HG03342 (cell line): ENCODE measurements at regions not wholly inside any gene's neighbourhood (a gene's known extent, or its start where the extent isn't known, plus 50 kb on each side); places are given as distances from the start of the nearest gene placed in this dataset.

Experiments
- ATAC-seq: cut with Tn5 transposase; IDR thresholded peaks from one replicate; pipeline ENCODE4 v1.9.1; 2021; ENCODE audit warnings: mild to moderate bottlenecking, moderate library complexity; ENCODE audit not compliant: unreplicated experiment

DNA sequence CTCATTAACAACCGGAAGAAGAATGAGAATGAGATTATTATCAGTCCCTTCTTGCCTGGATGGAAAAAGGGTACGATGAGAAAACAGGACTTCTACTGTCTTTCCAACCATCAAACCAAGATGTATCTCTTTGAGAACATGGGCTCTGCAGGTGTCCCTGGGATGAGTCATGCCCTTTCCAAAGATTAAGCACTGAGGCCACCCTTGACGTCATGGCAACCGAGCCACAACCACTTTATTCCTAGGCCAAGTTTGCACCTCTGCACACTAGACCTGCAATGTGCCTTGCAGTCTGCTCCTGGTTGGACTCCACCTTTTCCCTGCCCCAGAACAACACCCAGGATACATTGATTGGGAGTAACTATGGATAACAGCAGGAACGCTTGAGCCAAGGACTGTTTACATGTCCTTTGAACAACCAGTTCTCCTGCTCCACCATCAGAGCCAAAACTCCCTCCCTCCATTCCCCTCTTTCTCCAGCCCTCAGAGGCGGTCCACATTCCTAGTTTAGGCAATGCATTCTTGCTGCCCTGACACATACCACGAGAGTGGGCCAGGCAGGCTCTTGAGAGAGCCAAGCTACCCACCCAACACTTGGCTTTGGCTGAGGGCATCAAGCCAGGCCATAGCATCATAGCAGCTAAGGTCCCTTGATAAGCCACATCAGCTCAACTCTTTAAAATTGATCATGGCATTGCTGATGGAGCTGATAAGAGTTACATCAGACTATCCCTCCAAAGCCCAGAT is 310.7 kb downstream of the TNS1 start:
- ATAC-seq, result no peak

DNA sequence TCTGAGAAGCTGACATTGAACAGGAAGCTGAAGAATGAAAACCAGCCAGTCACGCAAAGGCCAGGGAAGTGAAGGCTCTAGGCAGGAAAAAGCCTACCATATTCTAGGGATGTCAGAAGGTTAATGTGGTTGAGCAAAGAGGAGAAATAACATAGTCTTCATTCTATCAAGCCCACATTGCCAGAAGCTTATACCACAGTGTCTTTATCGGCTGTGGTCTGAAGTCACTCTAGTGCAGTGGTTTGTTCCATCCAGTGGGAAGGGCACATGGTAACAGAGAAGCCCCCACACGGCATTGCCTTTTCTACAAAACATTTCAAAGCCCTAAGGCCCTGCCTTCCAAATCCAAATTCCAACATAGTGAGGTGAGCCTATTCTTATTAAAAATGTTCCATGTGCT is 311.3 kb downstream of the TNS1 start:
- ATAC-seq, result no peak

DNA sequence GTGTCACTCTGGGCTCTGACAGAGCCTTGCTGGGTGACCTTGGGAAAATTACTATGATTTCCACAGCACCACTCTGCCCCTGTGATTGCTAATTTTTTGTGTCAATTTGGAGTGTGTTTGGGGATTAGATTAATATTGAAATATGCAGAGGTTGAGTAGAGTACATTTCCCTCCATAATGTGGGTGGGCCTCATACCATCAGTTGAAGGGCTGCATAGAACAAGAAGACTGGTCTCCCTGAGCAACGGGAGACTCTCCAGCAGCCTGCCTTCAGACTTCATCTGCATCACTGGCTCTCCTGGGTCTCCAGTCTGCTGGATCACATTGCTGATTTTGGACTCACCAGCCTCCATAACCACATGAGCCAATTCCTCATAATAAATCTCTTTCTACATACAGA is 313.7 kb downstream of the TNS1 start:
- ATAC-seq, result no peak

DNA sequence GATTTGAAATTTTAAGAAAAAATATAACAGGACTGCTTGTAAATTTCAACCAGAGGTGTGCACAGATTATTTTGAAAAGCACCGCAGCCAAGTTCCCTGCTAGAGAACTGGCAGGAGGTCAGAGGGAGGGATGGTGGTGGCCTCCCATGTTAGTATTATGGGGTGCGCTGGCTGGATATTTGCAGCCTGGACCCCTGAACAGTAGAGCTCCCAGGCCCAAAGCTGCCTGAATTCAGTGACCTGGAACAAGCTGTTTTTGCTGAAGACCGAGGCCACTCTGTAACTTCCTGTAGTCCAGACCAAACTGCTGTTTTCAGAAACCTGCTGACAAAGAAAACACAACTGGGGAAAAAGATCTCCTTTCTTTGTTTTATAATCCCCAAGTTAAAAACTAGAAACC is 314.3 kb downstream of the TNS1 start:
- no peak for ATAC-seq

DNA sequence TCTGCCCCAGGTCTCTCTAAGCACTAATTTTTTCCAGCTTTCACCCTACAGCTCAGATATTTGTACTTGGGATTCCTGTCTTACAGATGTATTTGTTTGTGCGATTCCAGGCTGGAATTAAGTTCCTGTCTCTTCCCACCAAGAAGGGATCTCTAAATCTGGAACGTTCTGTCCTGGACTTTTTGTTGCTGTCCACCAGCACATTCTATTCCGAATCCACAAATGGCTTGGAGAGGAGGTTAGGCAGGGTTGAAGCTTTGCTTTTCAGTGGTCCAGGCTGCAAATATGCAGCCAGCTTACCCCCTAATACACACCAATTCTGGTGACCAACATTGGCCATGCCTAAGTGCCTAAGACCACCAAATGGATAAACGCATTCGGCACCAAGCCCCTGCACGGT is 315.0 kb downstream of the TNS1 start:
- no peak for ATAC-seq

DNA sequence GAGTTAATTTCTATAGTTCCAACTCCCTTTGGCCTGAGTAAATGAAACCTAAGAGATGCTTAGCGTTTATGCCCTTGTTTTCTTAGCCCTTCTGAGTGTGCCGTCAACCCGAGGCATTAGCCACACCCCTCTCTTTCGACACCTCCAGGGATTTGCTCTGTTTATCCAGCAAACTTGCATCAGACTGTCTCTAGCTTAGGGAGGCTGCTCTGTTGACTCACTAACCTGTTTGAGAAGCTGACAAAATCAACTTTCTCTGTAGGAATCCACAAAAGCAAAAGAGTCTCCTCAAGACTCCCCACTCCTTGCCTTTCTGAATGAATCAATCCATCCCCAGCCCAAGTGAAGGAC is 317.6 kb downstream of the TNS1 start:
- ATAC-seq, result no peak

DNA sequence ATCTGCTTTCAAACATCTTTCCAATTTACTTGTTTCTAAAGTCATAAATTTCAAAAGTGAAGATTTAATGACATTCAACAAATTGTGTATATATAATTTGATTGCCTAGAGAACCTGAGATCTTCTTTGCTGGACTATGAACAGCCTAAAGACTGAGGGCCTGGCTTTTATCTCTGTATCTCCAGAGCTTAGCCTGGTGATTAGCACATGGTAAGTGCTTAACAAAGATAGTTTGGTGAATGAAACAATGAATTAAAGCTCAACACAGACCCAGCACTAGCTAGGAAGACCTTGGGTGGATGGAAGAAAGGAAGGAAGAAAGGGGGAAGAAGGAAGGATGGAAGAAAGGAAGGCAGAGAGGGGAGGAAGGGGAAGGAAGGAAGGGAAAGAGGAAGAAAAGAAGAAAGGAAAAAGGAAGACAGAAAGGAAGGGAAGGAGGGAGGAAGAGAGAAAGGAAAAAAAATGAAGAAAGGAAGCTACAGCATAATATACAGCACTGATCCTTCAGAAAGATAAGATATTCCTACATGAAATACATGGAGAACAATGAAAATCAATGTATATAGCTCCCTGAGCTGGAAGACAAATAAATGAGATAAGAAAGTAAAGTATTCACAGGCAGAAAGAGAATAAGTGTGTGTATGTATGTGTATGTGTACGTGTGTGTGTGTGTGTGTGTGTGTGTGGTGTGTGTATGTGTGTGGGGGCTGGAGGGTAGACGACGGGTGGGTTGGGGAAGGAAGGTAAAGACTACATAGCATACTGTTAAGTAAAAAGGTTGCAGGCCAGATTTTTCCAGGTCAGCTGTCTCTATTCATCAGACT is 318.2 kb downstream of the TNS1 start:
- no peak for ATAC-seq

DNA sequence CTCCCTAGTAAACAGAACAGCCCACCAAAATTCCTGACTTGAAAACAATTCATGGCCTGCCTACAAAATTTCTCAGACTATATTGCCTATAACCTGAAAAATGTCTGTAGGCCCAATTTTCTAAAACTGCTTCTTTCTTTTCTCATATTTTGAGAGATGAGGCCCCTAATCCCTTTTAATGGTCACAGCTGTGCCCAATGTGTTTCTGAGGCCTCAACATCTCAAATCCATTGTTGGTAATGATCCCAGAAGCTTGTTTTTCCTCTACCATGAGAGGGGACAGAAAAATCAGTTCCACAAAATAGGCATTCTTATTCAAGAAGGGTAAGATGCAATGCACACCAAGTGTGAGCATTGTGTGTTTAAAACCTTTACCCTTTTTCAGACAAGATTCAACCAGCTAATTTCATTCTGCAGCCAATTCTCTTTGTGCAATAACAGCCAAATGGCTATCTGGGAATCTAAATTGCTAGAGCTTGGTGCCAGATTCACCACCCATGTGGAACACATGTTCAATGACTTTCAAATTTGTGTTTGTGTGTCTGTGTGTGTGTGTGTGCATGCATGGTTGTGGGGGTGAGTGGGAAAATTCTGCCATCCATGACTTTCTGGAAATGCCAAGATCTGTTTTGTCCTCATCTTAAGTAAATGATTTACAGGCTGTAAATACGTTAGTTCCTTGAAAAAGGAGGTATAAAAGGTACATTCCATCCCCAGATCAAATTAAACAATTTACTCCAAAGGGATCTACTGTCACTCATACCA is 319.5 kb downstream of the TNS1 start:
- ATAC-seq, result no peak

DNA sequence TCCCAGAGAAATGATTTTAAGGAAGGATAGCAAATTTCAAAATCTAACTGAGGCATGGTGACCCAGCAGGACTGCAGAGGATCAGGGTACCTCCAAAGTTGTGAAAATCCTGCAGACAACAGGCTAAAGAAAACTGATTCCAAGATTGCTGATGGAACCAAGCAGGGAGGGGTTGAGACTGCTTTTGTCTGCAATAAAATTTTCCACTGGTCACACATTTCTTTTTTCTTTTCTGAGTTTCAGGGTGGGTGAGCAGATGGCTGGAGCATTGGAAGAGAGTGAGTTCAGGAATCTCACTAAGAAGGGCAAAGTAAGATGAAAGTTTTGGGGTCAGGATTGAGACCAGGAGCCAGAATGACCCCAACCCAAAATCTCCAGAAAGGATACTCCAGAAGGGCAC is 321.0 kb downstream of the TNS1 start:
- ATAC-seq, result no peak

DNA sequence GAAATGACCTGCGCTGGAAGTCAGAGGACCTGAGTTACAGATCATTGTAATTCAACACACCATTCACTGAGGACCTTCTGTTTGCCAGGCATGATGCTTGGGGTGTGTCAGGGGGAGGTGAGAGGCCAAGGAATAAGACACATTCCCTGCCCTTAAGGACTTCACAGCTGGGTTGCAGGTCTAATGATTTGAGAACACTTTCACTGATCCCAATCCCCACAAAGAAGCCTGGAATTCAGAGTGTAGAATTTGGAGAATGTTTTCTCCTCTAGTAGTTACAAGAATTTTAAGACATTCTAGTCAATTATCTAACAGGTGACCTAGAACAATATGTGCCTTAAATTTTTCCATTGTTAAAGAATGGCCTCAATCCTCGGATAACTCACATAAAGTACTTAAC is 322.4 kb downstream of the TNS1 start:
- no peak for ATAC-seq

DNA sequence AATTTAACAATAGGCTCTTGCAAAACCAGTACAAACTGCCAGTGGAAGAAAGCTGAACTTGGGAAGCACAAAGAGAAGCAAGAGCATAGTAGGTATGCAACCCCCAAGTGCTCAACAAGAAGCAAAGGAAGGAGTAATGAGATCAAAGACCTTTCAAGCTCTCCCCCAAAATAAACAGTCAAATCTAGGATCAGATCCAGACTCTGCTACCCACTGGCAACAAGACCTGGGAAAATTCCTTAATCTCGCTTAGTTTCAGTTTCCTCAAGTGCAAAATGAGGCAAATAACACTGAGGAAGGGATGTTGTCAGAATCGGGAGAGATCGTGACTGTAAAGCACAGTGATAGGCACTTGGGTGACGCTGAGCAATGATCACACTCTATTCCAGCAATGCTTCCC is 329.2 kb downstream of the TNS1 start:
- no peak for ATAC-seq

DNA sequence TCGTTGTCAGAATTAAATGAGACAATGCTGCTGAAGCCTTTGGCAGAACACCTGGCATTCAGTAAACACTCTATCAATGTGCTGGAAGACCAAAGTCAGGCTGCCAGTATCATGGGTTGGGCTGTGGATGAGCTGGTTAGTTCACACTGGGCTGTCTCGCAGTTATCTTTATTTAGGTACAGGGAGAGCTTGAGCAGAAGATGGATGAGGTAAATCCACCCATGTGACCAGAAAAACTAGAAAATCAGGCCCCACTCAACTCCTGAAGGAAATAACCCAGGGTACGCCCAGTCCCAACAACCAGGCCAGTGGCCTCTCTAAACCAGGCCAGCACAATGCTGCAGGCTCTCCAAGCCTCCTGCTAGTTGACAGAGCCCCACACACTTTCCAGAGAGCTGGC is 330.3 kb downstream of the TNS1 start:
- no peak for ATAC-seq

DNA sequence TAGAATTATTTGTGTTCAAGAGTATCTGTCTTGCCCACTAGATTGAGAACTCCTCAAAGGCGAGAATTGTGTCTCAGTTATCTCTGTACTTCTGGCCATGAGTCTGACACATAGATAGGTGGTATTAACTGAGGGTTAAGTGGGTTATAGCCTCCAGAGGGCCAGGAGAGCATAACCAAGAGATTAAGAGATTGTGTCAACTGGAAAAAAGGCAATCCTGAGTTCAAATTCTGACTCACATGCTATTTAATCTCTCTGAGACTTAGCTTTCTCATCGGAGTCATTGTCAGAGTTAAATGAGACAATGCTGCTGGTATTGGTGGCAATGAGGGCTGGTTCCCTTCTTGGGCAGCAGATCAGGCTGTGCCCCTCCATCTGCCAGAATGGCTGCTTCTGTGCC is 330.9 kb downstream of the TNS1 start:
- no peak for ATAC-seq

DNA sequence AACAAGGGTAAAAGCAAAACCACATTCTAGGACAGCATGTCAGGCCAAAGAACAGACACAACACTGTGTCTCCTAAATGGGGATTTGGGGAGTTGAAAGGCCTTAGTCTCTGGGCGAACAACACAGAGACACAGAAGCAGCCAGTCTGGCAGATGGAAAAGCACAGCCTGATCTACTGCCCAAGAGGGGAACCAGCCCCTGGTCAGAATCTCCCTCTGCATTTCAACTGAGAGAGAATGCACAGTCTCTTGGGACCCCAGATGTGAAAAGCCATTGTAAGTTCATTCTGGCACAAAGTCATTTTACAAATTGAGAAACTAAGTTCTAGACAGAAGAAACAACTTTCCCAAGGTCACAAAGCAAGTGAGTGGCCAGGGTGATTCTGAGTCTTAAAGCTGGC is 331.7 kb downstream of the TNS1 start:
- no peak for ATAC-seq

DNA sequence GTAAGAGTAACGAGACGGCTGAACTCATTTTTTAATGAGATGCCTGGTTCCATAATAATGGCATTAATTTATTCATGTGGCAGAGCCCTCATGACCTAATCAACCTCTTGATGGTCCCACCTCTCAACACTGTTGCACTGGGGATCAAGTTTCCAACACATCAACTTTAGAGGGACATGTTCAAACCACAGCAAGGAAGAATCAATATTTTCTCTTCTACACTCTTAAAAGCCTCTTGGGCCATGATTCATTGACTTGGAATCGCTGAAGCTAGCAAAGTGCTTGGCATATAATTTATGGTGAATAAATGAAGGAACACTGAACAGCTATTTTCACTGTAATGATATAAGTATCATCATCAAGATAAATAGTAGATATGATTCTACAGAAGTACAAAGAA is 333.0 kb downstream of the TNS1 start:
- ATAC-seq, result no peak

DNA sequence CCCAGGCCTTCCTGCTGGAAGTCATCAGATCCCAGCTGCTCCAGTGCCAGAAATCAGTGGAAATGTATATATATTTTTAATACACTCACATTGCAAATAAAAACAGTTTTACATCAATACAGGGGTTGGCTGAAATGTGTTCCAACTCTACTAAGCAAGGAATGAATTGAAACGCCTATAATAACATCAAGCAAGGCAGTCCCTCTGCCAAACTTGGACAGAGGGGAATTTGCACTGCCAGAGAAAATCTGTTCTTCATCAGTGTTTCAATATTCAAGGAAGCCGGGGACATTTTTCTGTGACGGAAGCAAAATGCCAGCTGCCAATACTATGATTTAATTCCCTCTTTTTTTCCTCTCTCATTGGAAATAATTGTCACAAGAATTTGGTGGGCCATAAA is 335.3 kb downstream of the TNS1 start:
- no peak for ATAC-seq

DNA sequence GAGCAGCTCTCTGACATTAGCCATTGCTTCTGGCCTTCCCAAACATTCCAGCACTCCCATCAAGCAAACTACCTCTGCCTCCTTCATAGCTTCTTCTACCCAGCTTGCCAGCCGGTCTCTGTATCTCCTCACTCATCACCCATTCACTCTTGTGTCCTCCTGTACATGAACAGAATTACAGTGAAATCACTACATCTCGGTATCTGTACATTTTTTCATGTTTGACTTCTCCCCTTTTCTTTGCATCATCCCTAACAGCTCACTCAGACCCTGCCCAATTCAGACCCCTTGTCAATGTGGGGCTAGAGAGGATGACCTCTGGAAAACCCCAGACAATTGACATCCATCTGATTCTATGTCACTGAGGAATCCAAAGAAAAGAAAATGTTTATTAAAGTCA is 335.8 kb downstream of the TNS1 start:
- ATAC-seq, result no peak

DNA sequence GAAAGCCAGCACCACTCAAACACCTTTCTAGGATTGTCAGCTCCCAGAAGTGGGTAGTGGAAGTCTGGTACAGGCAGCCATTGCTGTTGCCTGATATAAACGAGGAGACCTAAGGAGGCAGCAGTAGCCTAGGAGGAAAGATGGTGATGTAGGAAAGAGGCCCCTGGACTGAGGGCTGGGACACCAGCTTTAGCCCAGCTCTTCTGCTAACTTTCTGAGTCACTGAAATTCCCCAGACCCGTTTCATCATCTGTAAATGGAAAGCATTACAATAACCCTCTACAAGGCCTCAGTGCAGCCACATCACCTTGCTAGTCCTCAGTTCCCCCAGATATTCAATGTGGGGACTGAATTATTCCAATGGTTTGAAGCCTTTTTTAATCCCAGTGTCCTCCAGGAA is 336.5 kb downstream of the TNS1 start:
- no peak for ATAC-seq

DNA sequence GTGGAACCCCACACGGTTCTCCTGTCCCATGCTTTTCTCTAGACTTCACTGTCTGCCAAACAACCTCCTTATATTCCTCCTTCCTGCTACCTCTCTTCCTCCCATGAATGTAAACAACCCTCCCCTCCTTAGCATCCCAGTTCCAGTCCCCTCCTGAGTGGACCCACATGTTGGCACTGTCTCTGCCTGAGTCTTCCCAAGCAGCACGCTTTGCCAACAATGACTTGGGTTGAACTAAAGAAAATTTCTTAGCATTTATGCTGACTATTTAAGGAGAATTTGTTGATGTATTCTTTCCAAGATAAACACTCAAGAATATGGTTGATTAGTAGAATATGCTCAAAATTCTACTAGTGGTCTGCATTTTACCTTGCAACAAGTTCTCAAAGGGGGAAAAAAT is 338.0 kb downstream of the TNS1 start:
- no peak for ATAC-seq

DNA sequence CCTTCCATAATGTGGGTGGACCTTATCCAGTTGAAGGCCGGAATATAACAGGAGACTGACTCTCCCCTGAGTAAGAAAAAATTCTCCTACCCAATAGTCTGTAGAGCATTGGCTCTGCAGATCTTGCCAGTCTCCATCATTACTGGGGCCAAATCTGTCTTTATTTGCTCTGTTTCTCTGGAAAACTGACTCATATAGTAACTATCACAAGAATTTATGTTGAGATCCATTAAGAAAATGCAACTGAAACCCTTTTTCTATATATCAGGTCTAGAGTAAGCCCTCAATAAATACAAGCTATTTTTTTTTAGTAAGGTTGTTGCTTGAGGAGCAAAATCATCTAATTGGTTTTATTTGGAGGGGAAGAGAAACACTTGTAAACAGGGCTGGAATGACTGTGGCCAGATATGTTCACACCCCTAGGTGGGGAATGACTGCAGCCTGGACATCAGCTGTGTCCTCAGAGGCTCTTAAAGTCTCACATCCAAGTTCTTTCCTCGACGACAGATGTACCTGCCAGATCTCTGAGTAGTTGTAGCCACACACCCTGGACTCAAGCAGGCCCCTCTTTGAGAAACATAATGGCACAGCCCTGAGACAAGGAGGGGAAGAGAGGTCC is 339.7 kb downstream of the TNS1 start:
- ATAC-seq, result no peak

DNA sequence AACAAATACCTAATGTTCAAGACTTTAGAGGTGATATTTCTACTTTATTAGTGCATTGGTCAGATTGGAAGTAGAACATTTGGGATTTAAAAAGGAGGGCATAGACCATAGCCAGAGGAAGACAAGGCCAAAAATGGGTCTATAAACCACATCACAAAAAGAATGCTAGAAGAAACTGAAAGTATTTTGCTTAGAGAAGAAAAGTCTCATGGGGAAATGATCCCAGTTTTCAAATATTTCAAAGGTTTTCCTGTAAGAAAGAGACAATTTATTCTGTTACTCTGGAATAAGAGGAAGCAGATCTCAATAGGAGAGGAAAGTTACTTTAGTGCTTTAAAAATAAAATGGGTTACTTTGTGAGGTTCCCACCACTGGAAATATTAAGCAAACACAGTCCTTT is 341.4 kb downstream of the TNS1 start:
- no peak for ATAC-seq

DNA sequence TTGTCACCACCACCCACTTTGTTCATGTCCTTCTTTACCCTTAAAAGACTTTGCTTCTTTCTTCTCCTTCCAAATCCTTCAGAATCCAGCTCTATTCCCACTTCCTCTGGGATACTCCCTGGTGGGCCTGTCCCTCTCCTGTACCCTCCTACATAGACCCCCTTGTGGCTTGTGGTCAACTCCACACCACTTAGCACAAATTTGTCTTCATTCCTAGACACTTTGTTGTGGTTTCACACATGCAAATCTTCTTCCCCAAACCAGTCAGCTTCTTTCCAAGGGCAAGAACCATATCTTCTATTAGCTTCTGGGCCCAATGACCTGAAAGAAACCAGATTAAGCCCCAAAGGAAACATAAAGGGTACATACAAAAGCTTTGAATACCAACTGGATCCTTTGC is 342.4 kb downstream of the TNS1 start:
- no peak for ATAC-seq
